ENCODE measurements at regions not wholly inside any gene's neighbourhood (a gene's known extent, or its start where the extent isn't known, plus 50 kb on each side); places are given as distances from the start of the nearest gene placed in this dataset.

GRCh38 chr15:57892181-57892580 is 173.3 kb downstream of the ALDH1A2 start:
- H3K79me1 ChIP-seq (ENCODE audit: low read length) = no peaks in the 10 kb centered on the region
- H3K18ac ChIP-seq (ENCODE audit: low read length) = no peak overlapping the region
- H3K4me2 ChIP-seq (ENCODE audit: low read length) = no peak overlapping the region
- no peak overlapping the region for H3K4me3 ChIP-seq (ENCODE audit: low read depth, low read length)
- H3K23ac ChIP-seq (ENCODE audit: low read length) = no peak overlapping the region
- no CpG with 5 or more reads among the region's 1 CpG for WGBS (ENCODE audit: extremely low coverage, insufficient coverage, insufficient read length)
- H4K8ac ChIP-seq (ENCODE audit: low read depth, low read length) = no peak overlapping the region
- H3K9me3 ChIP-seq (ENCODE audit: insufficient read depth, low read depth, low read length) = no peaks in the 10 kb centered on the region
- no peak for DNase-seq
- no peaks in the 10 kb centered on the region for H3K36me3 ChIP-seq (ENCODE audit: control insufficient read depth in 1 of 2, insufficient read depth in 2 of 2, low read length in 2 of 2)
- H4K91ac ChIP-seq (ENCODE audit: low read depth, low read length) = no peak overlapping the region
- H3K4ac ChIP-seq (ENCODE audit: low read depth, low read length) = no peak overlapping the region
- H3K14ac ChIP-seq (ENCODE audit: low read length) = no peak overlapping the region
- H4K12ac ChIP-seq (ENCODE audit: low read depth, low read length) = no peak overlapping the region
- no peaks in the 10 kb centered on the region for H3K4me1 ChIP-seq (ENCODE audit: control insufficient read depth in 1 of 2, insufficient read depth in 2 of 2, low read length in 2 of 2)
- no peaks in the 10 kb centered on the region for H3K27me3 ChIP-seq (ENCODE audit: insufficient read depth, low read length)
- H2AK5ac ChIP-seq (ENCODE audit: low read length) = no peak overlapping the region
- H2AFZ ChIP-seq (ENCODE audit: insufficient read depth, low read length, poor library complexity) = no peak overlapping the region
- H3K79me2 ChIP-seq (ENCODE audit: control insufficient read depth, insufficient read depth, low read length, poor library complexity) = no peaks in the 10 kb centered on the region
- no peak overlapping the region for H3K9ac ChIP-seq (ENCODE audit: low read length)
- no peak overlapping the region for H2BK12ac ChIP-seq (ENCODE audit: low read length)
- no peak overlapping the region for H3K27ac ChIP-seq (ENCODE audit: low read depth, low read length)
- no peak overlapping the region for H2BK5ac ChIP-seq (ENCODE audit: low read depth, low read length, poor library complexity)
- H2BK120ac ChIP-seq (ENCODE audit: insufficient read depth, low read length, poor library complexity) = no peak overlapping the region

- no peaks in the 10 kb centered on the region for H3K36me3 ChIP-seq (ENCODE audit: control insufficient read depth in 1 of 2, insufficient read depth in 2 of 2, low read length in 2 of 2)
- no peaks in the 10 kb centered on the region for H3K9me3 ChIP-seq (ENCODE audit: insufficient read depth, low read depth, low read length)
- H4K91ac ChIP-seq (ENCODE audit: low read depth, low read length) = no peak overlapping the region
- no CpG with 5 or more reads among the region's 5 CpGs for WGBS (ENCODE audit: extremely low coverage, insufficient coverage, insufficient read length)
- no peak overlapping the region for H3K27ac ChIP-seq (ENCODE audit: low read depth, low read length)
- no peaks in the 10 kb centered on the region for H3K27me3 ChIP-seq (ENCODE audit: insufficient read depth, low read length)
- H4K8ac ChIP-seq (ENCODE audit: low read depth, low read length) = no peak overlapping the region
- no peak overlapping the region for H2AFZ ChIP-seq (ENCODE audit: insufficient read depth, low read length, poor library complexity)
- H3K79me2 ChIP-seq (ENCODE audit: control insufficient read depth, insufficient read depth, low read length, poor library complexity) = no peaks in the 10 kb centered on the region
- H3K9ac ChIP-seq (ENCODE audit: low read length) = no peak overlapping the region
- H4K12ac ChIP-seq (ENCODE audit: low read depth, low read length) = no peak overlapping the region
- no peak overlapping the region for H2BK12ac ChIP-seq (ENCODE audit: low read length)
- H3K23ac ChIP-seq (ENCODE audit: low read length) = no peak overlapping the region
- no peak overlapping the region for H3K4ac ChIP-seq (ENCODE audit: low read depth, low read length)
- no peaks in the 10 kb centered on the region for H3K79me1 ChIP-seq (ENCODE audit: low read length)
- no peaks in the 10 kb centered on the region for H3K4me1 ChIP-seq (ENCODE audit: control insufficient read depth in 1 of 2, insufficient read depth in 2 of 2, low read length in 2 of 2)
- H3K4me2 ChIP-seq (ENCODE audit: low read length) = no peak overlapping the region
- H3K14ac ChIP-seq (ENCODE audit: low read length) = no peak overlapping the region
- DNase-seq = no peak
- H3K18ac ChIP-seq (ENCODE audit: low read length) = no peak overlapping the region
- H3K4me3 ChIP-seq (ENCODE audit: low read depth, low read length) = no peak overlapping the region
- H2BK120ac ChIP-seq (ENCODE audit: insufficient read depth, low read length, poor library complexity) = no peak overlapping the region
- no peak overlapping the region for H2BK5ac ChIP-seq (ENCODE audit: low read depth, low read length, poor library complexity)
- H2AK5ac ChIP-seq (ENCODE audit: low read length) = no peak overlapping the region
Observed at GRCh38 chr15:57893040-57893439, 172.5 kb downstream of the ALDH1A2 start.

- H3K4me3 ChIP-seq (ENCODE audit: low read depth, low read length) = no peak overlapping the region
- no peaks in the 10 kb centered on the region for H3K9me3 ChIP-seq (ENCODE audit: insufficient read depth, low read depth, low read length)
- H2BK5ac ChIP-seq (ENCODE audit: low read depth, low read length, poor library complexity) = no peak overlapping the region
- no peaks in the 10 kb centered on the region for H3K36me3 ChIP-seq (ENCODE audit: control insufficient read depth in 1 of 2, insufficient read depth in 2 of 2, low read length in 2 of 2)
- no peak overlapping the region for H3K9ac ChIP-seq (ENCODE audit: low read length)
- H2BK120ac ChIP-seq (ENCODE audit: insufficient read depth, low read length, poor library complexity) = no peak overlapping the region
- H4K12ac ChIP-seq (ENCODE audit: low read depth, low read length) = no peak overlapping the region
- no peaks in the 10 kb centered on the region for H3K27me3 ChIP-seq (ENCODE audit: insufficient read depth, low read length)
- H4K8ac ChIP-seq (ENCODE audit: low read depth, low read length) = no peak overlapping the region
- no peak overlapping the region for H3K27ac ChIP-seq (ENCODE audit: low read depth, low read length)
- DNase-seq = peak; percentile 8 to 34
- no peaks in the 10 kb centered on the region for H3K79me2 ChIP-seq (ENCODE audit: control insufficient read depth, insufficient read depth, low read length, poor library complexity)
- H3K79me1 ChIP-seq (ENCODE audit: low read length) = no peaks in the 10 kb centered on the region
- H3K14ac ChIP-seq (ENCODE audit: low read length) = no peak overlapping the region
- H3K23ac ChIP-seq (ENCODE audit: low read length) = no peak overlapping the region
- H3K18ac ChIP-seq (ENCODE audit: low read length) = no peak overlapping the region
- H2AK5ac ChIP-seq (ENCODE audit: low read length) = no peak overlapping the region
- H3K4me1 ChIP-seq (ENCODE audit: control insufficient read depth in 1 of 2, insufficient read depth in 2 of 2, low read length in 2 of 2) = no peaks in the 10 kb centered on the region
- no CpG with 5 or more reads among the region's 1 CpG for WGBS (ENCODE audit: extremely low coverage, insufficient coverage, insufficient read length)
- no peak overlapping the region for H2AFZ ChIP-seq (ENCODE audit: insufficient read depth, low read length, poor library complexity)
- H4K91ac ChIP-seq (ENCODE audit: low read depth, low read length) = no peak overlapping the region
- H3K4ac ChIP-seq (ENCODE audit: low read depth, low read length) = no peak overlapping the region
- no peak overlapping the region for H2BK12ac ChIP-seq (ENCODE audit: low read length)
- no peak overlapping the region for H3K4me2 ChIP-seq (ENCODE audit: low read length)
Observed at GRCh38 chr15:57895291-57895690, 170.2 kb downstream of the ALDH1A2 start.

GRCh38 chr15:57896114-57896513 is 169.4 kb downstream of the ALDH1A2 start:
- Histone ChIP-seq H3K79me1 (ENCODE audit: low read length) (no peaks in the 10 kb centered on the region), H3K27me3 (ENCODE audit: insufficient read depth, low read length) (no peaks in the 10 kb centered on the region), H3K23ac (ENCODE audit: low read length) (no peak overlapping the region), H4K12ac (ENCODE audit: low read depth, low read length) (no peak overlapping the region), H3K18ac (ENCODE audit: low read length) (no peak overlapping the region), H3K4me1 (ENCODE audit: control insufficient read depth in 1 of 2, insufficient read depth in 2 of 2, low read length in 2 of 2) (no peaks in the 10 kb centered on the region), H3K9ac (ENCODE audit: low read length) (no peak overlapping the region), H3K4ac (ENCODE audit: low read depth, low read length) (no peak overlapping the region), H3K9me3 (ENCODE audit: insufficient read depth, low read depth, low read length) (no peaks in the 10 kb centered on the region), H3K4me2 (ENCODE audit: low read length) (no peak overlapping the region), H2AFZ (ENCODE audit: insufficient read depth, low read length, poor library complexity) (no peak overlapping the region), H2BK120ac (ENCODE audit: insufficient read depth, low read length, poor library complexity) (no peak overlapping the region), H3K27ac (ENCODE audit: low read depth, low read length) (no peak overlapping the region), H2BK5ac (ENCODE audit: low read depth, low read length, poor library complexity) (no peak overlapping the region), H3K4me3 (ENCODE audit: low read depth, low read length) (no peak overlapping the region), H3K36me3 (ENCODE audit: control insufficient read depth in 1 of 2, insufficient read depth in 2 of 2, low read length in 2 of 2) (no peaks in the 10 kb centered on the region), H3K79me2 (ENCODE audit: control insufficient read depth, insufficient read depth, low read length, poor library complexity) (no peaks in the 10 kb centered on the region), H4K8ac (ENCODE audit: low read depth, low read length) (no peak overlapping the region), H2AK5ac (ENCODE audit: low read length) (no peak overlapping the region), H4K91ac (ENCODE audit: low read depth, low read length) (no peak overlapping the region), H3K14ac (ENCODE audit: low read length) (no peak overlapping the region), H2BK12ac (ENCODE audit: low read length) (no peak overlapping the region)
- WGBS (ENCODE audit: extremely low coverage, insufficient coverage, insufficient read length) = no CpG with 5 or more reads among the region's 5 CpGs
- DNase-seq = no peak

All from trophoblast cell (in vitro differentiated cells and primary cell).